ENCODE measurements at regions not wholly inside any gene's neighbourhood (a gene's known extent, or its start where the extent isn't known, plus 50 kb on each side); places are given as distances from the start of the nearest gene placed in this dataset.

DNA sequence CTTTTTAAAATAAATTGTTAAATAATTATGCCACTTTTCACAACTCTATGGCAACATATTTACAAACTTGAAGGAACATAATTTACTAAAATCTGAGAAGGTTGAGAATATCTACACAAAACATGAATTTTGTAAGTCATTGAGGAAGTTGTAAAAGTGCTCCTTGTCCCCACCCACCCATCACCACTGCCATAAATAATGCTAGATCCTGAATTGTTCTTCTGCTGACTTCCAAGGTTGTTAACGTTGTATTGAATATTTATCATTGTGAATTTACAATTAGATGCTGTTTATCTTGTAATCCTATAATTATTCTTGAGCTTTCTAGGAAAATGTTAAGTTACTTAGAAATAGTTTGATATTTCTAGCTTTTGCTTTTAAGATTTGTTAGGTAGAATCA, 908.0 kb upstream of the COX7C start:
- H2BK120ac ChIP-seq (replicated peaks; ENCODE audit: low read depth, low read length), result no peak overlapping the region
- TF ChIP-seq BACH1 (IDR thresholded peaks at IDR 0.05; ENCODE audit: low read length), result no peak
- no peak for TF ChIP-seq FOSL1 (IDR thresholded peaks at IDR 0.05; ENCODE audit: insufficient read depth, low read depth, low read length)
- TF ChIP-seq EGR1 (IDR thresholded peaks at IDR 0.05; ENCODE audit: borderline replicate concordance, low read depth, low read length), result no peak
- no peak for TF ChIP-seq CBX8 (IDR thresholded peaks at IDR 0.05; ENCODE audit: borderline replicate concordance, low read depth, low read length)
- TF ChIP-seq, protein P1, sequence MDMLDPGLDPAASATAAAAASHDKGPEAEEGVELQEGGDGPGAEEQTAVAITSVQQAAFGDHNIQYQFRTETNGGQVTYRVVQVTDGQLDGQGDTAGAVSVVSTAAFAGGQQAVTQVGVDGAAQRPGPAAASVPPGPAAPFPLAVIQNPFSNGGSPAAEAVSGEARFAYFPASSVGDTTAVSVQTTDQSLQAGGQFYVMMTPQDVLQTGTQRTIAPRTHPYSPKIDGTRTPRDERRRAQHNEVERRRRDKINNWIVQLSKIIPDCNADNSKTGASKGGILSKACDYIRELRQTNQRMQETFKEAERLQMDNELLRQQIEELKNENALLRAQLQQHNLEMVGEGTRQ (IDR thresholded peaks at IDR 0.05; ENCODE audit: low read length), result no peak
- TF ChIP-seq MAFK (IDR thresholded peaks at IDR 0.05; ENCODE audit: low read depth, low read length), result no peak
- no peak for TF ChIP-seq POU5F1 (IDR thresholded peaks at IDR 0.05; ENCODE audit: low read depth, low read length)
- no peak for TF ChIP-seq KDM5A (IDR thresholded peaks at IDR 0.05; ENCODE audit: low read length)
- no peak overlapping the region for H2AK5ac ChIP-seq (ENCODE audit: low read depth, low read length)
- H3K27me3 ChIP-seq (replicated peaks in 1 of 4; ENCODE audit: control insufficient read depth in 3 of 4, extremely low read depth in 1 of 4, insufficient read depth in 3 of 4, low read length in 3 of 4), result no peaks in the 10 kb centered on the region
- H2BK20ac ChIP-seq (ENCODE audit: low read length), result no peak overlapping the region
- no peak overlapping the region for H4K5ac ChIP-seq (ENCODE audit: insufficient read length, low read depth, low read length)
- no peak overlapping the region for H3K27ac ChIP-seq (ENCODE audit: low read depth, low read length)
- WGBS, 2 experiments (ENCODE audit: extremely low coverage in 1 of 2, insufficient coverage in 1 of 2, insufficient read length in 1 of 2, insufficient replicate concordance in 2 of 2, low coverage in 1 of 2, low lambda C conversion rate in 2 of 2, missing lambda C conversion rate in 1 of 2), result 100% methylated on average over 1 of the region's 1 CpG; no CpG with 5 or more reads in 1 of the 2 experiments
- H3K9ac ChIP-seq (replicated peaks in 1 of 4; ENCODE audit: extremely low read depth in 1 of 4, low read depth in 3 of 4, low read length in 3 of 4), result no peak overlapping the region
- H4K20me1 ChIP-seq (replicated peaks in 1 of 2; ENCODE audit: control insufficient read depth in 1 of 2, insufficient read depth in 2 of 2, low read length in 2 of 2), result no peaks in the 10 kb centered on the region
- H3K4me2 ChIP-seq (ENCODE audit: insufficient read depth in 1 of 2, low read depth in 2 of 2, low read length in 2 of 2), result no peak overlapping the region
- H4K91ac ChIP-seq (replicated peaks; ENCODE audit: insufficient read length, low read length), result no peak overlapping the region
- no peak for DNase-seq (ENCODE audit: low read depth in 1 of 2, low spot score in 2 of 2)
- no peaks in the 10 kb centered on the region for H3K79me1 ChIP-seq (ENCODE audit: low read depth, low read length)
- no peak overlapping the region for H3K23ac ChIP-seq (ENCODE audit: insufficient read length)
- H3K9me3 ChIP-seq (ENCODE audit: insufficient read depth in 2 of 2, low read depth in 1 of 2, low read length in 1 of 2), result no peaks in the 10 kb centered on the region
- H3K56ac ChIP-seq (replicated peaks; ENCODE audit: insufficient read length, low read depth, low read length), result no peak overlapping the region
- H3K14ac ChIP-seq (ENCODE audit: insufficient read length), result no peak overlapping the region
- H3K36me3 ChIP-seq (ENCODE audit: control insufficient read depth in 2 of 4, insufficient read depth in 4 of 4, low read length in 3 of 4), result no peaks in the 10 kb centered on the region
- no peaks in the 10 kb centered on the region; the same call in 1 of the 2 replicates for H3K23me2 ChIP-seq (ENCODE audit: low read depth, low read length)
- H3K4me1 ChIP-seq (replicated peaks in 1 of 4; ENCODE audit: control insufficient read depth in 3 of 4, insufficient read depth in 4 of 4, low read length in 3 of 4), result no peaks in the 10 kb centered on the region
- H2BK12ac ChIP-seq (ENCODE audit: low read depth, low read length), result no peak overlapping the region
- no peak overlapping the region for H2BK5ac ChIP-seq (ENCODE audit: low read depth, low read length)
- peak overlapping the region; percentile 57; the same call in 1 of the 2 replicates for H2AFZ ChIP-seq (ENCODE audit: low read length)
- no peaks in the 10 kb centered on the region for H3K79me2 ChIP-seq (ENCODE audit: control insufficient read depth in 1 of 2, insufficient read depth in 2 of 2, low read length in 2 of 2)
- H2BK15ac ChIP-seq (ENCODE audit: low read length), result no peak overlapping the region
- FAIRE-seq, result no peak
- H4K8ac ChIP-seq (ENCODE audit: extremely low read depth, insufficient read depth, low read length), result no peak overlapping the region
- ChIA-PET CTCF (ENCODE audit: partially characterized antibody) (interaction anchor here (0.6 kb wide), 1 partner anchor 234 kb away, joined by 3 read pairs; no protein-coding TSS in a partner anchor), POLR2A (ENCODE audit: partially characterized antibody) (no interaction called here)
- no peak overlapping the region for H3K4ac ChIP-seq (replicated peaks; ENCODE audit: insufficient read length, low read depth, low read length)
- H3K4me3 ChIP-seq (ENCODE audit: extremely low read depth in 1 of 4, insufficient read depth in 2 of 4, low read depth in 3 of 4, low read length in 4 of 4), result no peak overlapping the region
- H3K18ac ChIP-seq (ENCODE audit: extremely low read depth, low read length), result no peak overlapping the region

All from H1 (cell line).